A549 (cell line): ENCODE measurements at regions not wholly inside any gene's neighbourhood (a gene's known extent, or its start where the extent isn't known, plus 50 kb on each side); places are given as distances from the start of the nearest gene placed in this dataset.

ENCODE experiments used
- ATAC-seq, 2 experiments: fragments of 200-7000 bp in 1 of 2; fragments of >200 bp in 1 of 2; cut with Nextera tagmentation in 1 of 2; cut with Tn5 transposase in 1 of 2; 3 replicates each; pipeline versions ENCODE4 v1.8.0 to v1.9.1; 2018 to 2020; ENCODE audit warnings: mild to moderate bottlenecking in 1 of 2, moderate library complexity in 1 of 2
- CTCF ChIA-PET: fragments of 300-600 bp; sonication (Branson Sonifier 250); formaldehyde crosslinking; extraction: SDS; loops from one replicate; lab custom pipeline; 2021; ENCODE audit warnings: antibody characterized with exemption, inconsistent platforms; lab: Yijun Ruan, JAX
- POLR2A ChIA-PET: fragments of 350-600 bp; formaldehyde crosslinking; extraction: SDS; loops from one replicate; lab custom pipeline; 2021; ENCODE audit warnings: antibody characterized with exemption, inconsistent platforms; lab: Yijun Ruan, JAX
- DNase-seq, 2 experiments: peaks; one replicate each; pipeline versions ENCODE4 v3.0.0 to v3.0.0-alpha.2; 2011 to 2016; ENCODE audit warnings: low read depth in 1 of 2, low spot score in 1 of 2
- FAIRE-seq: peaks from 2 replicates; lab custom pipeline; 2011; peaks lifted over from hg19 to GRCh38; lab: Jason Lieb, UNC
- H3K27ac ChIP-seq, 2 experiments: fragments of >200 bp; sonication (Bioruptor Twin); formaldehyde crosslinking; 3 replicates each; pipeline ENCODE4 v1.5.1; 2016 to 2017
- H3K4me1 ChIP-seq: fragments of >200 bp; sonication (Bioruptor Twin); formaldehyde crosslinking; 3 replicates; pipeline ENCODE4 v1.6.1; 2016
- H3K4me2 ChIP-seq: fragments of >200 bp; sonication (Bioruptor Twin); formaldehyde crosslinking; 3 replicates; pipeline ENCODE4 v1.6.1; 2016
- H3K4me3 ChIP-seq: fragments of >200 bp; sonication (Bioruptor Twin); formaldehyde crosslinking; 3 replicates; pipeline ENCODE4 v1.5.1; 2016
- H3K9me3 ChIP-seq: fragments of >200 bp; sonication (Bioruptor Twin); formaldehyde crosslinking; 3 replicates; pipeline ENCODE4 v1.6.1; 2016
- BHLHE40 ChIP-seq: IDR thresholded peaks from 2 replicates; pipeline ENCODE4 v1.6.1; 2012; ENCODE audit warnings: low read depth, low read length, inconsistent platforms
- EHMT2 ChIP-seq: fragments of 200-600 bp; sonication (generic); IDR thresholded peaks from 2 replicates; pipeline ENCODE4 v1.6.1; 2016; ENCODE audit warnings: antibody characterized with exemption, low read depth, mild to moderate bottlenecking, moderate library complexity
- GATA3 ChIP-seq: IDR thresholded peaks from 2 replicates; pipeline ENCODE4 v1.6.1; 2012; ENCODE audit warnings: borderline replicate concordance
- JUN ChIP-seq, 2 experiments: fragments of >200 bp; sonication (Bioruptor Twin); formaldehyde crosslinking; IDR thresholded peaks; 2 replicates in 1 of 2; 3 replicates in 1 of 2; pipeline ENCODE4 v1.6.1; 2016 to 2017
- KDM1A ChIP-seq: fragments of 200-600 bp; sonication (generic); IDR thresholded peaks from 2 replicates; pipeline ENCODE4 v1.6.1; 2016; ENCODE audit warnings: low read depth, mild to moderate bottlenecking
- MAFK ChIP-seq: fragments of 450-650 bp; IDR thresholded peaks from 2 replicates; pipeline ENCODE4 v1.6.1; 2014; ENCODE audit not compliant: partially characterized antibody
- PHF8 ChIP-seq: fragments of 200-600 bp; sonication (generic); IDR thresholded peaks from 2 replicates; pipeline ENCODE4 v1.6.1; 2016; ENCODE audit warnings: low read depth, mild to moderate bottlenecking, antibody characterized with exemption, moderate library complexity, borderline replicate concordance
- RAD21 ChIP-seq, 2 experiments: fragments of >200 bp in 1 of 2; sonication (Bioruptor Twin) in 1 of 2; formaldehyde crosslinking in 1 of 2; IDR thresholded peaks in 1 of 2; conservative IDR thresholded peaks in 1 of 2; 2 replicates in 1 of 2; 3 replicates in 1 of 2; pipeline ENCODE4 v1.6.1; 2012 to 2018; ENCODE audit warnings: inconsistent platforms in 1 of 2
- SMC3 ChIP-seq: fragments of >200 bp; sonication (Bioruptor Twin); formaldehyde crosslinking; IDR thresholded peaks from 3 replicates; pipeline ENCODE4 v1.6.1; 2018; ENCODE audit warnings: inconsistent platforms
- SREBF2 ChIP-seq: fragments of 450-650 bp; IDR thresholded peaks from 2 replicates; pipeline ENCODE4 v1.6.1; 2014; ENCODE audit warnings: mild to moderate bottlenecking, moderate library complexity
- TFCP2L1 ChIP-seq: fragments of 250-450 bp; sonication (Bioruptor Pico); IDR thresholded peaks from 2 replicates; pipeline ENCODE4 v1.5.0; 2021; ENCODE audit warnings: mild to moderate bottlenecking
- TP53 ChIP-seq: fragments of 250-450 bp; sonication (Bioruptor Pico); IDR thresholded peaks from 2 replicates; pipeline ENCODE4 v1.5.0; 2021; ENCODE audit warnings: mild to moderate bottlenecking, moderate library complexity
- ZC3H11A ChIP-seq: fragments of 450-650 bp; IDR thresholded peaks from 2 replicates; pipeline ENCODE4 v1.6.1; 2014; ENCODE audit warnings: antibody characterized with exemption, mild to moderate bottlenecking
- ZNF302 ChIP-seq: fragments of 250-450 bp; sonication (Bioruptor Pico); IDR thresholded peaks from 2 replicates; pipeline ENCODE4 v1.9.0; 2021; ENCODE audit warnings: inconsistent platforms, mild to moderate bottlenecking, moderate library complexity
- ZSCAN20 ChIP-seq: fragments of 250-450 bp; sonication (Bioruptor Pico); IDR thresholded peaks from 2 replicates; pipeline ENCODE4 v1.8.0; 2022; ENCODE audit warnings: mild to moderate bottlenecking, moderate library complexity
- WGBS: methylation state at CpG from one replicate; pipeline ENCODE4 v1.1.6; 2017; ENCODE audit errors: missing lambda C conversion rate; 5-methylcytosine and 5-hydroxymethylcytosine counted together
- TF ChIP-seq, protein P1 (sequence below): fragments of >200 bp; sonication (Bioruptor Twin); formaldehyde crosslinking; IDR thresholded peaks from 3 replicates; pipeline ENCODE4 v1.6.1; 2016
- TF ChIP-seq, protein P2 (sequence below): fragments of 200-600 bp; sonication (generic); IDR thresholded peaks from 2 replicates; pipeline ENCODE4 v1.6.1; 2016; ENCODE audit warnings: antibody characterized with exemption, mild to moderate bottlenecking, moderate library complexity
- TF ChIP-seq, protein P3 (sequence below): fragments of 250-450 bp; sonication (Bioruptor Pico); IDR thresholded peaks from 2 replicates; pipeline ENCODE4 v1.5.0; 2021; ENCODE audit warnings: mild to moderate bottlenecking, moderate library complexity, borderline replicate concordance
- TF ChIP-seq, protein P4 (sequence below): fragments of 450-650 bp; IDR thresholded peaks from 2 replicates; pipeline ENCODE4 v1.6.1; 2014; ENCODE audit warnings: antibody characterized with exemption

DNA sequence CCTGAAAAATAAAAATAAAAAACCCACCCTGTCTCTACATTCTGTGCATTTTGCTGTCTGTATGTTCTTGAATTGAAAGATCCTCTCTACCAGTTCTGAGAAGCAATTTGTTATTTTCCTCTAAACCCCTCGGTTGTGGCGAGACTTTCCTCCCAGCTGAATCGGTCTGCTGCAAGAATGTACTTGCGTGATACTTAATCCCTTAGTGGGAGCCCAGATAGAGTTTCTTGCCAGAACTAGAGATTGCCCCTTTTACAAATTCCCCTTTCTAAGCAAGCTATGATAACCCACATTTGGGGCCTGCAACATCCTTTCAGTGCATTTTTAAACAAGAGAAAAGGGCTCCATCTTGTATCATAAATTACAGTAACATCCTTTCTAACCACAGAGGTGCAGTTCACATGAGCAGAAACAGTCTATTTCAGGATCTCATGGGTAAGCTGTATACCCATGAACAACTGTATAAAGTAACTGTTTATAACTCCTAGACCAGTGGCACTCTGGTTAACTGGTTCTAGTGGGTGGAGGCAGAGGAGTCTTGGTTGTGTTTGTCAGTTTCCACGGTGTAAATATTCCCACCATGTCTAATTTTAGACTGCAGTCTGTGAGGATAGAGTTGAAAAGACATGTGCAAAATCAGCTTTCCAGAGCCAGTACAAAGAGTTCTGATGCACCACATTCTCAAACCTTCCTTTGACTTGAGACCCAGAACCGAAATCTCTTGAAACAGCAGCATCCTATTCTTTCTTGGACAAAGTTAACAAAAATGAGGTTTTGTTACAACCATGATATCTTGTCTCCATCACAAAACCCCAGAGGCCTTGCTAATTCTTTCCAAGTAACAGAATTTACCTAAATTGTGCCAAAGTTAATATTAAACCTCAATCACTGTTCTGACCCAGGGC lies 113.1 kb upstream of the ZNF217 start (continued):
- TF ChIP-seq, protein P1, sequence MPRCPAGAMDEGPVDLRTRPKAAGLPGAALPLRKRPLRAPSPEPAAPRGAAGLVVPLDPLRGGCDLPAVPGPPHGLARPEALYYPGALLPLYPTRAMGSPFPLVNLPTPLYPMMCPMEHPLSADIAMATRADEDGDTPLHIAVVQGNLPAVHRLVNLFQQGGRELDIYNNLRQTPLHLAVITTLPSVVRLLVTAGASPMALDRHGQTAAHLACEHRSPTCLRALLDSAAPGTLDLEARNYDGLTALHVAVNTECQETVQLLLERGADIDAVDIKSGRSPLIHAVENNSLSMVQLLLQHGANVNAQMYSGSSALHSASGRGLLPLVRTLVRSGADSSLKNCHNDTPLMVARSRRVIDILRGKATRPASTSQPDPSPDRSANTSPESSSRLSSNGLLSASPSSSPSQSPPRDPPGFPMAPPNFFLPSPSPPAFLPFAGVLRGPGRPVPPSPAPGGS: no peak
- TF ChIP-seq, protein P2, sequence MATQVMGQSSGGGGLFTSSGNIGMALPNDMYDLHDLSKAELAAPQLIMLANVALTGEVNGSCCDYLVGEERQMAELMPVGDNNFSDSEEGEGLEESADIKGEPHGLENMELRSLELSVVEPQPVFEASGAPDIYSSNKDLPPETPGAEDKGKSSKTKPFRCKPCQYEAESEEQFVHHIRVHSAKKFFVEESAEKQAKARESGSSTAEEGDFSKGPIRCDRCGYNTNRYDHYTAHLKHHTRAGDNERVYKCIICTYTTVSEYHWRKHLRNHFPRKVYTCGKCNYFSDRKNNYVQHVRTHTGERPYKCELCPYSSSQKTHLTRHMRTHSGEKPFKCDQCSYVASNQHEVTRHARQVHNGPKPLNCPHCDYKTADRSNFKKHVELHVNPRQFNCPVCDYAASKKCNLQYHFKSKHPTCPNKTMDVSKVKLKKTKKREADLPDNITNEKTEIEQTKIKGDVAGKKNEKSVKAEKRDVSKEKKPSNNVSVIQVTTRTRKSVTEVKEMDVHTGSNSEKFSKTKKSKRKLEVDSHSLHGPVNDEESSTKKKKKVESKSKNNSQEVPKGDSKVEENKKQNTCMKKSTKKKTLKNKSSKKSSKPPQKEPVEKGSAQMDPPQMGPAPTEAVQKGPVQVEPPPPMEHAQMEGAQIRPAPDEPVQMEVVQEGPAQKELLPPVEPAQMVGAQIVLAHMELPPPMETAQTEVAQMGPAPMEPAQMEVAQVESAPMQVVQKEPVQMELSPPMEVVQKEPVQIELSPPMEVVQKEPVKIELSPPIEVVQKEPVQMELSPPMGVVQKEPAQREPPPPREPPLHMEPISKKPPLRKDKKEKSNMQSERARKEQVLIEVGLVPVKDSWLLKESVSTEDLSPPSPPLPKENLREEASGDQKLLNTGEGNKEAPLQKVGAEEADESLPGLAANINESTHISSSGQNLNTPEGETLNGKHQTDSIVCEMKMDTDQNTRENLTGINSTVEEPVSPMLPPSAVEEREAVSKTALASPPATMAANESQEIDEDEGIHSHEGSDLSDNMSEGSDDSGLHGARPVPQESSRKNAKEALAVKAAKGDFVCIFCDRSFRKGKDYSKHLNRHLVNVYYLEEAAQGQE: no peak
- TF ChIP-seq, all 56 proteins: peak for 0

DNA sequence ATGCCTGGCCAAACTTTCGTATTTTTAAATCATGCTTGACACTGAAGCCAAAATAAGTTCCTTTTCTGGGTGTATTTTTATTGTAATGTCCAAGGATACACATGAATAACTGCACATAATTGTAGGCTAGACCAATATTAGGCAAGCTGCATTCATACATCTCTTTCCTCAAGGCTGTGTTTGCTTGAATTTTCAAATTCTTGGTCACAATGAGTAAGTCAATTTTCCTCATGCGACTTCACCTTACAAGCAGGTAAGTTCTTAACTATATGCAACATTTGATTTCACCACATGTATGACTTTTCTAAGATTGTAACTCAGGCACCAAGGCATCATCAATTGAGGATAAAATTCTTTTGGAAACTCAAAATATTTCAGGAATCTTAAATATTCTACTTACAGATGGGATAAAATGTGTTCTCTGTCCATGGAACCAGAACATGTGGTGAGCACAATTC lies 112.4 kb upstream of the ZNF217 start:
- FAIRE-seq: no peak
- ChIA-PET POLR2A (no interaction called here), CTCF (no interaction called here)
- H3K4me3 ChIP-seq: no peak overlapping the region
- peak overlapping the region in 1 of 2 experiments; percentile 46; a peak in 2 of 6 replicates for H3K27ac ChIP-seq
- peaks cover 17% of the 10 kb centered on the region for H3K4me1 ChIP-seq
- WGBS: 85% methylated on average over 2 of the region's 2 CpGs
- TF ChIP-seq JUN (IDR thresholded peaks at IDR 0.05): no peak
- TF ChIP-seq PHF8: no peak
- no peak for TF ChIP-seq ZNF302
- TF ChIP-seq KDM1A: no peak
- H3K9me3 ChIP-seq: no peaks in the 10 kb centered on the region
- H3K4me2 ChIP-seq: no peak overlapping the region
- DNase-seq: no peak
- no peak for ATAC-seq

DNA sequence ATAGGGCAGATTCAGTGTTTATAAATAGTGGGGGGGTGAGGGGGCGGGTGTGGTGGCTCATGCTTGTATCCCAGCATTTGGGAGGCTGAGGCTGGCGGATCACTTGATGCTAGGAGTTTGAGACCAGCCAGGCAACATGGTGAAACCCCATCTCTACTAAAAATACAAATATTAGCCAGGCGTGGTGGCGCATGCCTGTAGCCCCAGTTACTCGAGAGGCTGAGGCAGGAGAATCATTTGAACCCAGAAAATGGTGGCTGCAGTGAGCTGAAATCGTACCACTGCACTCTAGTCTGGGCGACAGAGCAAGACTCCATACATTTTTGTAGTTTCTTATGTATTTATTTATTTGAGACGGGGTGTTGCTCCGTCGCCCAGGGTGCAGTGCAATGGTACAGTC lies 109.0 kb upstream of the ZNF217 start:
- no peaks in the 10 kb centered on the region for H3K9me3 ChIP-seq
- no peak for FAIRE-seq
- ChIA-PET POLR2A (no interaction called here), CTCF (interaction anchor here (1.5 kb wide), 1 partner anchor 11 kb away, joined by 3 read pairs; no protein-coding TSS in a partner anchor)
- H3K4me3 ChIP-seq: no peak overlapping the region
- 88% methylated on average over 9 of the region's 10 CpGs for WGBS
- DNase-seq: no peak
- no peak for ATAC-seq
- peaks cover 16% of the 10 kb centered on the region for H3K4me1 ChIP-seq
- H3K4me2 ChIP-seq: no peak overlapping the region
- H3K27ac ChIP-seq: no peak overlapping the region
- TF ChIP-seq TP53 (CRISPR knock-in tag) (no peak), RAD21 (conservative IDR thresholded peaks at IDR 0.05 in 1 of 2, IDR thresholded peaks at IDR 0.05 in 1 of 2) (no peak), ZNF302 (no peak), BHLHE40 (no peak), GATA3 (no peak), EHMT2 (no peak), ZSCAN20 (CRISPR knock-in tag) (no peak), MAFK (no peak), ZC3H11A (no peak), SREBF2 (no peak), JUN (IDR thresholded peaks at IDR 0.05) (no peak), SMC3 (no peak), TFCP2L1 (CRISPR knock-in tag) (no peak)
- TF ChIP-seq, protein P3, sequence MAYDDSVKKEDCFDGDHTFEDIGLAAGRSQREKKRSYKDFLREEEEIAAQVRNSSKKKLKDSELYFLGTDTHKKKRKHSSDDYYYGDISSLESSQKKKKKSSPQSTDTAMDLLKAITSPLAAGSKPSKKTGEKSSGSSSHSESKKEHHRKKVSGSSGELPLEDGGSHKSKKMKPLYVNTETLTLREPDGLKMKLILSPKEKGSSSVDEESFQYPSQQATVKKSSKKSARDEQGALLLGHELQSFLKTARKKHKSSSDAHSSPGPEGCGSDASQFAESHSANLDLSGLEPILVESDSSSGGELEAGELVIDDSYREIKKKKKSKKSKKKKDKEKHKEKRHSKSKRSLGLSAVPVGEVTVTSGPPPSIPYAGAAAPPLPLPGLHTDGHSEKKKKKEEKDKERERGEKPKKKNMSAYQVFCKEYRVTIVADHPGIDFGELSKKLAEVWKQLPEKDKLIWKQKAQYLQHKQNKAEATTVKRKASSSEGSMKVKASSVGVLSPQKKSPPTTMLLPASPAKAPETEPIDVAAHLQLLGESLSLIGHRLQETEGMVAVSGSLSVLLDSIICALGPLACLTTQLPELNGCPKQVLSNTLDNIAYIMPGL (CRISPR knock-in tag): no peak
- TF ChIP-seq, protein P4, sequence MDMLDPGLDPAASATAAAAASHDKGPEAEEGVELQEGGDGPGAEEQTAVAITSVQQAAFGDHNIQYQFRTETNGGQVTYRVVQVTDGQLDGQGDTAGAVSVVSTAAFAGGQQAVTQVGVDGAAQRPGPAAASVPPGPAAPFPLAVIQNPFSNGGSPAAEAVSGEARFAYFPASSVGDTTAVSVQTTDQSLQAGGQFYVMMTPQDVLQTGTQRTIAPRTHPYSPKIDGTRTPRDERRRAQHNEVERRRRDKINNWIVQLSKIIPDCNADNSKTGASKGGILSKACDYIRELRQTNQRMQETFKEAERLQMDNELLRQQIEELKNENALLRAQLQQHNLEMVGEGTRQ: no peak
- TF ChIP-seq, protein P2: no peak
- TF ChIP-seq, protein P1: no peak
